Endothelial cell (in vitro differentiated cells): ENCODE measurements at regions not wholly inside any gene's neighbourhood (a gene's known extent, or its start where the extent isn't known, plus 50 kb on each side); places are given as distances from the start of the nearest gene placed in this dataset.

Experiments used
- DNase-seq: peaks from one replicate; pipeline ENCODE4 v3.0.0; 2021; ENCODE audit warnings: low spot score
- H3K27ac Mint-ChIP-seq: one replicate; pipeline ENCODE4 v1.8.0; 2021; ENCODE audit warnings: mixed read lengths, inconsistent platforms; ENCODE audit not compliant: unreplicated experiment
- H3K27me3 Mint-ChIP-seq: one replicate; pipeline ENCODE4 v1.8.0; 2021; ENCODE audit warnings: mild to moderate bottlenecking, moderate library complexity, mixed read lengths, inconsistent platforms; ENCODE audit not compliant: unreplicated experiment
- H3K36me3 Mint-ChIP-seq: one replicate; pipeline ENCODE4 v1.8.0; 2021; ENCODE audit warnings: mild to moderate bottlenecking, low read depth, mixed read lengths, inconsistent platforms; ENCODE audit not compliant: unreplicated experiment
- H3K4me1 Mint-ChIP-seq: one replicate; pipeline ENCODE4 v1.8.0; 2021; ENCODE audit warnings: mild to moderate bottlenecking, mixed read lengths, inconsistent platforms; ENCODE audit not compliant: unreplicated experiment
- H3K4me3 Mint-ChIP-seq: one replicate; pipeline ENCODE4 v1.8.0; 2021; ENCODE audit warnings: mild to moderate bottlenecking, mixed read lengths, inconsistent platforms; ENCODE audit not compliant: unreplicated experiment
- H3K9me3 Mint-ChIP-seq: one replicate; pipeline ENCODE4 v1.8.0; 2021; ENCODE audit warnings: mixed read lengths, inconsistent platforms; ENCODE audit not compliant: unreplicated experiment
- TF ChIP-seq, protein P1 (sequence below): fragments of 200-600 bp; sonication (generic); IDR thresholded peaks from one replicate; pipeline ENCODE4 v1.5.0; 2021; ENCODE audit warnings: antibody characterized with exemption; ENCODE audit not compliant: unreplicated experiment

DNA sequence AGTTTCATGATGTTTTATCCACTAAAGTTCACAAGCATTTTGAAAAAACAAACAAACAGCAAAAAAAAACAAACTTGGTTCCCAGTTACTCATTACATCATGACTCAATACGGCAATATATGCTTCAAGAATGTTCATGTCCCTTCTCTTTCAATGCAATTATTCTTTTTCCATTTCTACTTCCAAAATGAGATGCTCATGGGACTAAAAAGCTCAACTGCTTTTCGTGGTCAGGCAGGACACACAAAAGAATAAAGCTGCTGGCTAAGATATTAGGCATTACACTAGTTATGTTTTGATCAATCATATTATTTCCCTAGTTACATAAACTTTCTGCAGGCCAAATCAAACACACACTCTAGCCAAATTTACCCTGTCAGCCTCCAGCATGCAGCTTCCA is 301.3 kb downstream of the EPHA4 start:
- Mint-ChIP-seq H3K4me1 (peaks cover 31% of the 10 kb centered on the region), H3K36me3 (no peaks in the 10 kb centered on the region), H3K27ac (no peak overlapping the region), H3K4me3 (no peak overlapping the region), H3K27me3 (no peaks in the 10 kb centered on the region), H3K9me3 (no peaks in the 10 kb centered on the region)
- TF ChIP-seq, protein P1, sequence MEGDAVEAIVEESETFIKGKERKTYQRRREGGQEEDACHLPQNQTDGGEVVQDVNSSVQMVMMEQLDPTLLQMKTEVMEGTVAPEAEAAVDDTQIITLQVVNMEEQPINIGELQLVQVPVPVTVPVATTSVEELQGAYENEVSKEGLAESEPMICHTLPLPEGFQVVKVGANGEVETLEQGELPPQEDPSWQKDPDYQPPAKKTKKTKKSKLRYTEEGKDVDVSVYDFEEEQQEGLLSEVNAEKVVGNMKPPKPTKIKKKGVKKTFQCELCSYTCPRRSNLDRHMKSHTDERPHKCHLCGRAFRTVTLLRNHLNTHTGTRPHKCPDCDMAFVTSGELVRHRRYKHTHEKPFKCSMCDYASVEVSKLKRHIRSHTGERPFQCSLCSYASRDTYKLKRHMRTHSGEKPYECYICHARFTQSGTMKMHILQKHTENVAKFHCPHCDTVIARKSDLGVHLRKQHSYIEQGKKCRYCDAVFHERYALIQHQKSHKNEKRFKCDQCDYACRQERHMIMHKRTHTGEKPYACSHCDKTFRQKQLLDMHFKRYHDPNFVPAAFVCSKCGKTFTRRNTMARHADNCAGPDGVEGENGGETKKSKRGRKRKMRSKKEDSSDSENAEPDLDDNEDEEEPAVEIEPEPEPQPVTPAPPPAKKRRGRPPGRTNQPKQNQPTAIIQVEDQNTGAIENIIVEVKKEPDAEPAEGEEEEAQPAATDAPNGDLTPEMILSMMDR: no peak
- no peak for DNase-seq

- H3K27me3 Mint-ChIP-seq: no peaks in the 10 kb centered on the region
- H3K9me3 Mint-ChIP-seq: no peaks in the 10 kb centered on the region
- H3K27ac Mint-ChIP-seq: no peak overlapping the region
- H3K4me3 Mint-ChIP-seq: no peak overlapping the region
- H3K36me3 Mint-ChIP-seq: no peaks in the 10 kb centered on the region
- no peak for DNase-seq
- TF ChIP-seq, protein P1: no peak
- H3K4me1 Mint-ChIP-seq: peaks cover 23% of the 10 kb centered on the region
These were observed 299.4 kb downstream of the EPHA4 start for GRCh38 chr2:221272729-221273128.

DNA sequence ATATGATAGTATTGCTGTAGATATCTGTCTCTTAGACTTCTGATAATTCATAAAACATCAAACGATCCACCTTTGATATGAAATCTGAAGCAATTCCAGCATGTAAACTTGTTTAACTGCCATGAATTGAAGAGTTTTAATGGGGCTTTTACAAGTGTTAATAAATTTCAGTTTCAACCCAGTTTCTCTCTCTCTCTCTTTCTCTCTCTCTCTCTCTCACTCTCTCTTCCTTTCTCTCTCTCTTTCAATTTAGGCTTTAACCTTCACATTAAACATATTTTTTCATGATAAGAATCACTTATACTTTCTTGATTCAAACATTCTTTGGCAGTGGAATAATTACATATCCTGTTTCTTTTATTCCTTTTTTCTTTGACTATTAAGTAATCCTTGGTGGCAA is 296.1 kb downstream of the EPHA4 start:
- H3K4me3 Mint-ChIP-seq: no peak overlapping the region
- no peak overlapping the region for H3K27ac Mint-ChIP-seq

DNA sequence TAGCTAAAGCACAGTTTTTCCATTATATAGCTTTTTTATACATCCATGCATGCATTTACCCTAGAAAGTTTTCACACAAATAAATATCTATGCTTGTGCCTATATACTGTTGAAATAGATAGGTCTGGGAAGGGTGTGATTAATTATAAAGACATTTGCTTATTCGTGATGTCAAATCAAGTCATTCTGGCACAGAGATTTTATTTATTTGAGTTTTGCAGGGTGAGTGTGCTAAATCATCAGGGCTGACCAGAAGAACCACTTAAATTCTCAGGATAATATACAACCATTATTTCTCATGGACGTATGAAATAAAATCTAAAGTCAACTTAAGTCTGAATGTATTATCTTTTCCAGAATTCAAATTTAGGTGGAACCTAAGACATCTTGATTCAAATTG is 295.5 kb downstream of the EPHA4 start:
- Mint-ChIP-seq H3K36me3 (no peaks in the 10 kb centered on the region), H3K9me3 (no peaks in the 10 kb centered on the region), H3K4me1 (peaks cover 2% of the 10 kb centered on the region), H3K27me3 (no peaks in the 10 kb centered on the region), H3K27ac (no peak overlapping the region), H3K4me3 (no peak overlapping the region)
- DNase-seq: no peak
- TF ChIP-seq, protein P1: no peak

More for the DNA sequence above, 296.1 kb downstream of the EPHA4 start:
- TF ChIP-seq, protein P1: no peak
- Mint-ChIP-seq H3K27me3 (no peaks in the 10 kb centered on the region), H3K9me3 (no peaks in the 10 kb centered on the region), H3K36me3 (no peaks in the 10 kb centered on the region), H3K4me1 (peaks cover 7% of the 10 kb centered on the region)
- no peak for DNase-seq

DNA sequence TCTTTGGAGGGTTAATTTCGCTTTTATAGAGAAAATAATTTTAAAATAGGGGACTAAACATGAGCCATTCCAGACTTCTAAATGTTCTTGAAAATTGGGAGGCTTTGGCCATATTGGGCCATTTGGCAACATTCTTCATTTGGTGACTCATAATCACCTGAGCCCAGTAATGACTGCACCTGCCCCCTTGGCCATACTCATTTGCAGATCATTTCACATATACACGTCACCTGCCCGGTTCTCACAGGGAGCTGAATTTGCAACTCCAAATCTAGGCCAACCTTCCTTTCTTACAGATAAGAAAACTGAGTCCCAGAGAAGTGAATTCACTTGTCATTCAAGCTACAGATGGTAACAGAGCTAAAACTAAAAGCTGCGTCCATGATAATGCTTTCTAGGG is 289.7 kb downstream of the EPHA4 start:
- H3K4me1 Mint-ChIP-seq: peaks cover 3% of the 10 kb centered on the region
- H3K27me3 Mint-ChIP-seq: peaks cover 1% of the 10 kb centered on the region
- no peak for DNase-seq
- H3K4me3 Mint-ChIP-seq: no peak overlapping the region
- no peaks in the 10 kb centered on the region for H3K36me3 Mint-ChIP-seq
- no peaks in the 10 kb centered on the region for H3K9me3 Mint-ChIP-seq
- H3K27ac Mint-ChIP-seq: no peak overlapping the region
- TF ChIP-seq, protein P1: no peak
